Pulmonary artery endothelial cell (primary cell): ENCODE measurements at regions not wholly inside any gene's neighbourhood (a gene's known extent, or its start where the extent isn't known, plus 50 kb on each side); places are given as distances from the start of the nearest gene placed in this dataset.

Experiments
- DNase-seq: peaks from one replicate; pipeline ENCODE4 v3.0.0-alpha.2; 2011; ENCODE audit warnings: low read depth, low spot score

DNA sequence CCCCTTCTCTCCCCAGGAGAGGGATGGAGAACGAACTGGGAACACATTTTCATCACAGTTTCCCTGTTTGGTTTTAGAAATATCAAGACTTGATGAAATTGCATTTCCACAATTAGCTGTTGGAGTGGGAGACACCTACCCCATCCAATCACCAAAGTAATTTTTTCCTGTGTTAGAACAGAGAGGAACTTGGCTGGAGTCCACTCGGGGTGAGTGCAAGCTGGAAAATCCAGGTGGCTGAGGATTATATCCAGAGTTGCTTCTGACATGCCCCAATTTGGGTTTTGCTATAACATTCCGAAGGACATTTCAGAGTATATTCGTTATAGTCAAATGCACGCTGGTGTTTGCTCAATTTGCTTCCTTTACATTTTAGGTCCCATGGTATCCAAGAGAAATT, 231.8 kb downstream of the C16orf95 start:
- DNase-seq = no peak

- no peak for DNase-seq
Observed at GRCh38 chr16:87086156-87086555, 231.0 kb downstream of the C16orf95 start.

- no peak for DNase-seq
Observed at GRCh38 chr16:87086575-87086974, 230.6 kb downstream of the C16orf95 start.

GRCh38 chr16:87092958-87093357, 224.2 kb downstream of the C16orf95 start:
- no peak for DNase-seq

DNA sequence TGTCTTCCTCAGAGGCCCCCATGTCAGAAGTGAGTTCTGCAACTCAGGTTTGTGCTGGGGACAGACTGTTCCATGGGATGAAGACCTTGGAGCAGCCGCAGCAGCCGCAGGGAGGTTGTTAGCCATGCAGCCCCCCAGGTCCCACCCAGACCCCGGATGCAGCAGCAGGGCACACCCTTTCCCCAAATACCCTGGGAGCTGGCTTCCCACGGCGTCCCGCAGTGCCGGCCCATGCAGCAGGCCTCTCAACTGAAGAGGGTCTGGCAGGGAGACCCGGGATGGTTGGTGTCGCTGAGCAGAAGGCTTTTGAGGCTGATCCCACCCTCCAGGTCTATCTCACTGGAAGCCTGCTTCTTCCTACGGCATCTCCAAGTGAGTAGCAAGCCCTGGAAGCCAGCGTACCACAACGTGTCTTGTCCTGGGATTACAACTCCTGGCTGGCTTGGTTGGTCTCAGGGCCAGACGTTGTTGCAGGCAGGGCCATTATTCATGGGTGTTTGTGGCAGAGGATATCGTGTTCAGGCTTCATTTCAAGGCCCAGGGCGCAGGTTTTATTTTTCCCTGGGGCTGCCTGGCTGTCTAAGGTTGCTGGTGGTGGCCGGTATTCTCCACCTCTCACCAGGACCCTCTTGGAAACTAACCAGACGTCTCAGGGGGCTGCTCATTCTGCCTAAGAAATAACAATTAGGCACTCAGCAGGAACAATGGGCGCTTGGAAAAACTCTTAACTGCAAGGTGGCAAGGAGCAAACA, 223.2 kb downstream of the C16orf95 start:
- no peak for DNase-seq

- DNase-seq = no peak
Observed at GRCh38 chr16:87094556-87094865, 222.7 kb downstream of the C16orf95 start.

DNA sequence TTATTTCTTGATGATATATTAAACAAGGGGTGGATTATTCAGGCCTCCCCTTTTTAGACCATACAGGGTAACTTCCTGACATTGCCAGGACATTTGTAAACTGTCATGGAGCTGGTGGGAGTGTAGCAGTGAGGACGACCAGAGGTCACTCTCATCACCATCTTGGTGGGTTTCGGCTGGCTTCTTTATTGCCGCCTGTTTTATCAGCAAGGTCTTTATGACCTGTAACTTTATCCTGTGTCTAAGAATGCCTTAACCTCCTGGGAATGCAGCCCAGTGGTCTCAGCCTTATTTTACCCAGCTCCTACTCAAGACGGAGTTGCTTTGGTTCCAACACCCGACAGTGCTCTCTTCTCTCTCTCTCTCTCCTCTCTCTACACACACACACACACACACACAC, 221.9 kb downstream of the C16orf95 start:
- DNase-seq = no peak

- no peak for DNase-seq
Observed at GRCh38 chr16:87096746-87097333, 220.4 kb downstream of the C16orf95 start.

DNA sequence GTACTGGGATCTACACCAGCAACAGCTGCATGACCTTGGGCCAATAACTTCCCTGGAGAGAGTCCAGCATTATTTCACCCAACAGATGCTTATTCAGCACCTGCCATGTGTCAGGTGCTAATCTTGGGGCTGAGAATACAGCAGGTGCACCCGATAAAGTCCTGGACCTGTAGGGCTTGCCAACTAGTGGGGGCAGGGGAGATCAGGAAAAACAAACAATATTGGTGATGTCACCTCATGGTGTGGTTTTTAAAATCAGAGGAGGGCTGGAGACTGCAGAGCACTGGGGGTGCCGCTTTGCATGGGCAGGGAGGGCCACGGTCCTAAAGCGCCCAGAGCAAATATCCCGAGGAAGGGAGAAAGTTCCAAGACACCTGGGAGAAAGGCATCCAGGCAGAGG, 218.8 kb downstream of the C16orf95 start:
- DNase-seq = no peak

DNA sequence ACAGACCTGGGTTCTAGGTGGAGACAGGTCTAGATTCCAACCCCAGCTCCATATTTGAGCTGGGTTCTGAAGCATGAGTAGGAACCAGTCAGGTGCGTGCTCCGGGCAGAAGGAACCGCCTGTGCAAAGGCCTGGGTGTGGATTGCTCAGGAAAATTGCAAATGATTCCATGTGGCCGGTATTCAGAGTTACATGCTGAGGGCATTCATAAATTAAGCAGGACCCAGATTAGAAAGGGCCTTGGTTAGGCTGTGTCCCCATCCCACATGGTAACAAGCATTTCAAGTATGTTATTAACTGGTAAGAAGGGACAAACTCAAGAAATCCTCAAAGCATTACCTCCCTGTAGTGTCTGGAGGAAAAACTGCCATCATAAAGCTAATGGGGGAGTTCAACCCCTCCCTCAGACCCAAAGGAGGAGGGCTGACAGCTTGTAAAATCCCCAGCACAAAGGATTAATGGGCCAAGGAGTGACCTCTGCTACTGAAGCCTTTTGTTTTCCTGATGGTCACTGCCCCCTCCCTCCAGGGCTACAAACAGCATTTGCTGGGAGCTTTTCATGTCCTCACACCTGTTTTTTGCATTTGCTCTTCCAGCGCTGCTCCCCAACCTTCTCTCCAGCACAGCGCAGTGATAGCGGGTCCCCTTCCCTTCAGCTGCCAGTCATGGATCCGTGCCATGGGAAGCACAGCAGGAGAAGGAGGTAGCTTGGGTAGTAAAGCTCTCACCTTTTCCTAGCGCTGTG, 218.0 kb downstream of the C16orf95 start:
- DNase-seq = no peak

DNA sequence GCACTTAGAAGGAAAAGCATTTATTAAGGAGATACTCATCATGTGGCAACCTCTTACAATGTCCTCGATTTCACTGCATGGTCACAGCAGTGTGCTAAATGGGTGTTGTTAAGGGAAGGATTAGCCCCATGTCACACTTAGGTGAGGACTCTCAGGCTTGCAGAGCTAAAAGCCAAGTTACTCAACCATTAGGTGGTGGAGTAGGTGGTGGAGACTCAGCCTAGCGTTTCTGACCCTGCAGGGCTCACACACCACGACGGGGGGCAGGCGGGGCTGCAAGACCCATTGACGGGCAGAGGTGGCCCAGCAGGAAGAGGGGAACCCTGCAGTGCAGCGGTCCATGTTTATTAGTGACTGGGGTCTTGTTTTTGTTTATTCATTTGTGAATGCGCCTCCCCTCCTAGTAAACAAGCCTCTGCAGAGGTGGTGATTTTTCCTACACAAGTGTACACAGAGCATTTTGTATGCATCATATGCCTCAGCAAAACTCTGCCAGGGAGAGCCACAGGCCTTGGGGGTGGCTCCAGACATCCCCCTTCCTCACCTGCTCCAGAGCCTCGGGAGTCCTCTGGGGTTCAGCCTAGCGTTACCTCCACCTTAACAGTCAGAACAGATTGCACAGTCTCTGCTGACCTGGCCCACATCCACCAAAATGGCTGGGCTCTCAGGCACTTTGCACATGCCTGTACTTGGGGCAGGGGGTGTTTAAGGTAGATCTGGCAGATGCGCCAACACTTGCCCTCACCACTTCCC, 216.7 kb downstream of the C16orf95 start:
- no peak for DNase-seq

DNA sequence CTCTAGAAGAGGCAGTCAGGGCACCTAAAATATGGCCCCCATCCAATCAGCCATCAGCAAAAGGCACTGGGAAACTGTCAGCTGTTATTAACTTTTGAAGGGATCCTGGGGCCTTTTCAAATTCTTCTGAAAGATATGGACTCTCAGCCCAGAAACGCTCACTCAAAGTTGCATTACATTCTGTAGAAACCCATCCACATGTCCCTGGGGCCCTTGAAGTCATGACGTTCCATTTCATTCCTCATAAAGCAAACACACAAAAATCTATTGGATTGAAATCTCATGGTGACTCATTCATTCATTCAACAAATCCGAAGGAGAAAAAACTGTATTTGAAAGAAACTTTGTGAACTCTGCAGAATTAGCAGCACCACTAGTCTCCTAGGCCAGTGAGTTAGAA, 215.3 kb downstream of the C16orf95 start:
- no peak for DNase-seq

DNA sequence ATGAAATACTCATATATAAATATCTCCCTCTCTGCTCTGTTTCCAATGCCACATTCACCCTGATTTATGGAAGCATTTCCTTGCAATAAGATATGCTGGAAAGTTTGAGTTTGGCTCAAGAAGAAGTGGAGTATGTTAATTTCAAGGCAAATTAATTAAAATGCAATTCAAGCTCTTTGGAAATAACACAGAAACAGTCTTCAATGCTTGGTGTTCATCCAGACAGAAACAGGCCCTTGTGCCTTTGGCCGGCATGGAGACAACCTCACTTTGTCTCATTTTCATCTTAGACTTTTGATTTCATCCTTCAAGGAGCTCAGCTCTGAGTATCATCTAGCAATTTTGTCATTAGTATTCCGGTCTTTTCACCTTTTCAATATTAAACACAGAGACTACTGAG, 210.0 kb downstream of the C16orf95 start:
- DNase-seq = no peak

DNA sequence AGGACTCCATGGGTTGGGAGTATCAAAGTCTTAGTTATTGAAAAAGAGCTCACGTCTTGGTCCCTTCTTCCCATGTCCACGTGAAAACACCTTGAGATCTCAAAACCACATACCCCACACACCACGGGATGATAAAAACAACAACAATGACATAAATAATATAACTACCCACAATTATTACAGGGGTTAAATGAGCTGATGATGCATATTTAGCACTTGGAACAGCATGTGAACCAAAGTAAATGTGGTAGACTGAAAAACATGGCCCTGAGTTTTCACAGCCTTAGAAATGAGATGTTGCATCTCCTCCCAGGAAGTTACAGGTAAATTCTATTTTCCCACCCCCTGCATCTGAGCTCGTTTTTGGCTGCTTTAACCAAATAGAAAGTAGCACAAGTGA, 208.9 kb downstream of the C16orf95 start:
- no peak for DNase-seq

DNA sequence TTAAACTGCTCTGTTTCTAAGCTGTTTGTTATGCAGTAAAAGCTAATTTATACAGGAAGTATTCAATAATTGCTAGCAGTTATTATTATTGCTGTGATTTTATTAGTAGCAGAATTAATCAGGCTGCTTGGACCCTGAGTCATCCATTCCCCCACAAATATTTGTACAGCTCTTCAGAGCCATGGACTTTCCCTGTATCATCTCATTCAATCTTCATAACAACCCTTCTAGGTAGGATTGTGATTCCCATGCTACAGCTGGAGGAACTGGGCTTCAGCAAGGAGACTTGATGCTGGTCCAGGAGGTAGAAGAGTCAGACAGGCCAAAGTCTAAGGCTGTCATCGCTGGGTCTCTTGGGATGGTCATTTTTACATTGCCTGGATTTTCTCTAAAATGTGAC, 208.3 kb downstream of the C16orf95 start:
- no peak for DNase-seq

DNA sequence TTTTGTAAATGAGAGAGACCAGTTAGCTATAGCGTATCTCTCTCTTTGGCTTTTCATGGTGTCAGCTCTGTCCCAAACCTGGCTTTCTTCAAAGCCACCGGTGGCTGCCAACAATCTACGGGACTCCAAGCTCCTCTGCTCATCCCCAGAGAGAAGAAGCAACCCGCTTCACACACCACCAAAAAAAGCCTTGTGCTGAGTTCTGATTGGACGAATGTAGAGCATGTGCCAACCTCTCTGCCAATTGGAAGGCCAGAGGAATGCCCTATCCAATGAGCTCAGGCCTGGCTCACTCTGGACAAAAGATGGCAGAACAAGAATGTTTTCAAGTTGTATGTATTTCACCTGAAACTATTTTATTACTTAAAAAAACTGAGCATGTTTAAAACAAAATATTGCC, 202.4 kb downstream of the C16orf95 start:
- DNase-seq = no peak

DNA sequence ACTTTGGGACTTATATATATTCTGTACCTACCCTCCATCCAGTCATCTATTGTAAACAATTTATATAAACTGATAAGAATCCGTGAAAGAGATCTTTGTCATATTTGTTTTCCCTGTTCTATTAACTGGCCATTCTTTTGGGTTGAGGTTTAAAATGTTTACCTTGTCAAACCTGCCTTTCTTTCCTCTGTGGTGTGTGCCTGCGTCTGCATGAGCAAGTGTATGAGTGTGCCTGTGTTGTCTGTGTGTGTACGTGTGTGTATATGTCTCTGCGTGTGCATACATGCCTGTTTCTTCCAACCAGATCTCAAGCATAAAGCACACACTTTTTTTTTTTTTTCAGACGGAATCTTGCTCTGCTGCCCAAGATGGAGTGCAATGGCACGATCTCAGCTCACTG, 201.5 kb downstream of the C16orf95 start:
- no peak for DNase-seq

GRCh38 chr16:87117936-87118335, 199.3 kb downstream of the C16orf95 start:
- no peak for DNase-seq

GRCh38 chr16:87119168-87119567, 198.0 kb downstream of the C16orf95 start:
- DNase-seq = no peak

DNA sequence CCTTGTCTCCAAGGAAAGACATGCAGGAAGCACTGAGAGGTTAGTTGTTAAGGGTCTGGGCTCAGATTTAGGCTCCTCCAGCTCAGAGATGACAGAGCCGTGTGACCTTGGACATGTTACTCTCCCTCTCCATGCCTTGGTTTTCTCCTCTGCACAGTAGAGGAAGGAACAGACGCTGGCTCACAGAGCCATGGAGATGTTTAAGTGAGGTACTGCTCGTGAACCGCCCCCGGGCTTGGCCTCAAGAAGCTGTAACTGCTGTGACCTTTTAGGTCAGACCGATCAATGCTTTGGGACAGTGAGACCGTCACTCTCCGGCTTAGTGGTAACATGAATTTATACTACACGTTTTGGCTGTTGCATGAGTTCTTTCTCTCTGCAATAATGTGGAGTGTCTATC, 197.4 kb downstream of the C16orf95 start:
- no peak for DNase-seq

- DNase-seq = no peak
Observed at GRCh38 chr16:87121816-87122215, 195.4 kb downstream of the C16orf95 start.

- DNase-seq = no peak
Observed at GRCh38 chr16:87123356-87124001, 193.7 kb downstream of the C16orf95 start.
